ENCODE measurements at regions not wholly inside any gene's neighbourhood (a gene's known extent, or its start where the extent isn't known, plus 50 kb on each side); places are given as distances from the start of the nearest gene placed in this dataset.

- ChIA-PET POLR2A (ENCODE audit: unreplicated experiment) (no interaction called here), CTCF (no interaction called here)
- no peaks in the 10 kb centered on the region for H3K4me1 ChIP-seq (replicated peaks; ENCODE audit: insufficient read depth)
- no peak for DNase-seq
- no peaks in the 10 kb centered on the region for H3F3A ChIP-seq (ENCODE audit: insufficient read depth, low read depth)
- TF ChIP-seq EZH2 (IDR thresholded peaks at IDR 0.05; ENCODE audit: low read depth) (no peak), CTCF (conservative IDR thresholded peaks at IDR 0.05) (no peak)
- H3K9me2 ChIP-seq (ENCODE audit: insufficient read depth), result no peaks in the 10 kb centered on the region
- no peaks in the 10 kb centered on the region for H3K36me3 ChIP-seq (ENCODE audit: low read depth)
- H4K20me1 ChIP-seq (ENCODE audit: insufficient read depth), result no peaks in the 10 kb centered on the region
- peaks cover 100% of the 10 kb centered on the region for H3K27me3 ChIP-seq (ENCODE audit: insufficient read depth, low read depth)
- no peak overlapping the region for H3K4me3 ChIP-seq
- H2AFZ ChIP-seq, result no peak overlapping the region
- no peaks in the 10 kb centered on the region for H3K9me3 ChIP-seq (ENCODE audit: insufficient read depth, low read depth)
- H3K4me2 ChIP-seq, result no peak overlapping the region
- no peaks in the 10 kb centered on the region for H3K79me2 ChIP-seq (ENCODE audit: low read depth)
- H3K27ac ChIP-seq, result no peak overlapping the region
- intact Hi-C loops (cut with micrococcal nuclease; ENCODE audit: unreplicated experiment), result no loop called here
- BruUV-seq (replicated peaks), result no TSS peak
These were observed 91.1 kb upstream of the B3GAT1 start for GRCh38 chr11:134503100-134503499.

GRCh38 chr11:134502153-134502550 is 90.1 kb upstream of the B3GAT1 start:
- no peaks in the 10 kb centered on the region for H3K9me3 ChIP-seq (ENCODE audit: insufficient read depth, low read depth)

DNA sequence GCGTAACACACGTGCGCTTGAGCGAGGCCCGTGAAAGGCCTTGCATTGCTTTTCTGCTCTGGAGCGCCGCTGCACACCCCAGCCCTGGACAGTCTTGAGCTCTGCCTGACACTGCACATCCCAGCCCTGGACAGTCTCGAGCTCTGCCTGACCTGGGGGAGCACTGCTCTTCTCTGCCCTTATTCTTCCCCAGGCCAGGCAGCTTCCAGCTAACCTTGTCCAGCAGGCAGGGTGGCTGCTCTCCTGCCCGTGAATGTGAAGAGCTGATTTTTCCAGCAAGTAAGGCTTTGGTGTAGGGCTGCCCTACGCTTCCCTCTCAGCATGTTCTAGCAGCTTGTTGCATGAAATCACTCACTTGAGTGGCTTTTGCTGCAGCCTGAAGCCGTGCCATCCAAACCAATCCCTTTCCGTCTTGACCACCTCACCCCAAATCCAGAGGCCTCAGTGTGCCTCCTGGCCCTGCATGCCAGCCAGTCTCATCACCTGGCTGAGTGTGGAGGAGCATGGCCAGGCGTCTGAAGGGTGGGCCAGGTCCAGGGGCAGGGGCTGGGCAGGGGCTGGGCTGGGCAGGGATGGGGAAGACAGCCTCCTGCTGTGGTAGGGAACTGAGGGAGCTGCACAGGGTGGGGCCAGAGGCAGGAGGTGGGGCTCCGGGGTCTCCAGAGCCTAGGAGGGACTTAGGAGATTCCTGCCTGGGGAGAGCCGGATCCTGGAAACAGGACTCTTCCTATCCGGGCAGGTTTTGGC is 89.5 kb upstream of the B3GAT1 start:
- ChIA-PET CTCF (no interaction called here), POLR2A (ENCODE audit: unreplicated experiment) (no interaction called here)
- intact Hi-C loops (cut with micrococcal nuclease; ENCODE audit: unreplicated experiment), result no loop called here
- Histone ChIP-seq H4K20me1 (ENCODE audit: insufficient read depth) (no peaks in the 10 kb centered on the region), H3K4me2 (no peak overlapping the region), H3K4me3 (no peak overlapping the region), H3K36me3 (ENCODE audit: low read depth) (no peaks in the 10 kb centered on the region), H3K27me3 (ENCODE audit: insufficient read depth, low read depth) (peaks cover 91% of the 10 kb centered on the region), H3K79me2 (ENCODE audit: low read depth) (no peaks in the 10 kb centered on the region), H3K4me1 (replicated peaks; ENCODE audit: insufficient read depth) (no peaks in the 10 kb centered on the region), H3K9me2 (ENCODE audit: insufficient read depth) (no peaks in the 10 kb centered on the region), H3K9me3 (ENCODE audit: insufficient read depth, low read depth) (no peaks in the 10 kb centered on the region), H2AFZ (no peak overlapping the region), H3F3A (ENCODE audit: insufficient read depth, low read depth) (no peaks in the 10 kb centered on the region), H3K27ac (no peak overlapping the region)
- no TSS peak for BruUV-seq (replicated peaks)
- TF ChIP-seq EZH2 (IDR thresholded peaks at IDR 0.05; ENCODE audit: low read depth) (no peak), CTCF (conservative IDR thresholded peaks at IDR 0.05) (no peak)
- no peak for DNase-seq

More at GRCh38 chr11:134502153-134502550, 90.1 kb upstream of the B3GAT1 start:
- Histone ChIP-seq H3F3A (ENCODE audit: insufficient read depth, low read depth) (no peaks in the 10 kb centered on the region), H3K27me3 (ENCODE audit: insufficient read depth, low read depth) (peaks cover 91% of the 10 kb centered on the region), H3K27ac (no peak overlapping the region), H3K4me2 (no peak overlapping the region), H3K36me3 (ENCODE audit: low read depth) (no peaks in the 10 kb centered on the region), H3K79me2 (ENCODE audit: low read depth) (no peaks in the 10 kb centered on the region), H3K9me2 (ENCODE audit: insufficient read depth) (no peaks in the 10 kb centered on the region), H3K4me3 (no peak overlapping the region), H2AFZ (no peak overlapping the region), H4K20me1 (ENCODE audit: insufficient read depth) (no peaks in the 10 kb centered on the region), H3K4me1 (replicated peaks; ENCODE audit: insufficient read depth) (no peaks in the 10 kb centered on the region)
- BruUV-seq (replicated peaks), result no TSS peak
- ChIA-PET POLR2A (ENCODE audit: unreplicated experiment) (no interaction called here), CTCF (no interaction called here)
- no peak for DNase-seq
- TF ChIP-seq CTCF (conservative IDR thresholded peaks at IDR 0.05) (no peak), EZH2 (IDR thresholded peaks at IDR 0.05; ENCODE audit: low read depth) (no peak)
- intact Hi-C loops (cut with micrococcal nuclease; ENCODE audit: unreplicated experiment), result no loop called here
